Hematopoietic multipotent progenitor cell treated with erythropoietin and hydrocortisone succinate and interleukin-3 and kit ligand, for 17 days (in vitro differentiated cells): ENCODE measurements at regions not wholly inside any gene's neighbourhood (a gene's known extent, or its start where the extent isn't known, plus 50 kb on each side); places are given as distances from the start of the nearest gene placed in this dataset.

Experiments
- DNase-seq: peaks from one replicate; pipeline ENCODE4 v3.0.0-alpha.2; 2015; ENCODE audit warnings: low spot score

GRCh38 chr2:40507432-40507831 lies 55.5 kb upstream of the SLC8A1 start:
- no peak for DNase-seq

- DNase-seq: no peak
Measured at GRCh38 chr2:40510304-40510703, 58.4 kb upstream of the SLC8A1 start.

- no peak for DNase-seq
Measured at GRCh38 chr2:40511661-40512213, 59.8 kb upstream of the SLC8A1 start.

- DNase-seq: no peak
Measured at GRCh38 chr2:40512256-40512655, 60.4 kb upstream of the SLC8A1 start.

- no peak for DNase-seq
Measured at GRCh38 chr2:40513201-40513600, 61.3 kb upstream of the SLC8A1 start.

- DNase-seq: no peak
Measured at GRCh38 chr2:40516604-40517003, 64.7 kb upstream of the SLC8A1 start.

- DNase-seq: no peak
Measured at GRCh38 chr2:40528564-40528963, 76.7 kb upstream of the SLC8A1 start.

GRCh38 chr2:40531359-40531758 lies 79.5 kb upstream of the SLC8A1 start:
- DNase-seq: no peak

- DNase-seq: no peak
Measured at GRCh38 chr2:40534528-40534927, 82.6 kb upstream of the SLC8A1 start.

GRCh38 chr2:40535972-40536371 lies 84.1 kb upstream of the SLC8A1 start:
- DNase-seq: no peak

GRCh38 chr2:40540026-40540425 lies 88.1 kb upstream of the SLC8A1 start:
- DNase-seq: no peak

GRCh38 chr2:40543381-40543780 lies 91.5 kb upstream of the SLC8A1 start:
- DNase-seq: no peak

GRCh38 chr2:40544072-40544471 lies 92.2 kb upstream of the SLC8A1 start:
- DNase-seq: no peak

- no peak for DNase-seq
Measured at GRCh38 chr2:40545645-40546044, 93.8 kb upstream of the SLC8A1 start.

- no peak for DNase-seq
Measured at GRCh38 chr2:40546439-40547191, 94.7 kb upstream of the SLC8A1 start.

- DNase-seq: no peak
Measured at GRCh38 chr2:40548521-40548920, 96.6 kb upstream of the SLC8A1 start.

GRCh38 chr2:40550085-40550484 lies 98.2 kb upstream of the SLC8A1 start:
- DNase-seq: no peak

- no peak for DNase-seq
Measured at GRCh38 chr2:40551081-40551480, 99.2 kb upstream of the SLC8A1 start.

- no peak for DNase-seq
Measured at GRCh38 chr2:40554665-40555294, 102.9 kb upstream of the SLC8A1 start.

- no peak for DNase-seq
Measured at GRCh38 chr2:40556293-40556692, 104.4 kb upstream of the SLC8A1 start.

GRCh38 chr2:40556739-40557138 lies 104.8 kb upstream of the SLC8A1 start:
- DNase-seq: no peak

GRCh38 chr2:40558761-40559160 lies 106.9 kb upstream of the SLC8A1 start:
- DNase-seq: no peak

- DNase-seq: no peak
Measured at GRCh38 chr2:40559175-40559574, 107.3 kb upstream of the SLC8A1 start.

- no peak for DNase-seq
Measured at GRCh38 chr2:40564184-40564583, 112.3 kb upstream of the SLC8A1 start.
